OCI-LY3 (cell line): ENCODE measurements at regions not wholly inside any gene's neighbourhood (a gene's known extent, or its start where the extent isn't known, plus 50 kb on each side); places are given as distances from the start of the nearest gene placed in this dataset.

ENCODE experiments used
- H2AFZ ChIP-seq: fragments of 200-600, 300-600 bp; shearing (Covaris generic); 2 replicates; pipeline ENCODE4 v1.6.0; 2014; ENCODE audit warnings: antibody characterized with exemption, low read depth, low read length
- H3K27ac ChIP-seq: fragments of 200-600, 300-600 bp; sonication (generic); 2 replicates; pipeline ENCODE4 v1.5.1; 2014; ENCODE audit warnings: mild to moderate bottlenecking, low read length, moderate library complexity, mixed read lengths
- H3K27me3 ChIP-seq: fragments of 200-600, 300-600 bp; sonication (generic); 2 replicates; pipeline ENCODE4 v1.6.1; 2014; ENCODE audit warnings: low read depth, low read length, mixed read lengths
- H3K36me3 ChIP-seq: fragments of 200-600, 300-600 bp; sonication (generic); replicated peaks from 2 replicates; pipeline ENCODE3; 2014; ENCODE audit warnings: low read depth, low read length, mixed read lengths
- H3K4me1 ChIP-seq: fragments of 300-600, 200-600 bp; sonication (generic); 2 replicates; pipeline ENCODE4 v1.6.1; 2014; ENCODE audit warnings: low read length, mixed read lengths
- H3K4me2 ChIP-seq: fragments of 200-600, 300-600 bp; sonication (generic); 2 replicates; pipeline ENCODE4 v1.6.1; 2014; ENCODE audit warnings: low read length, mixed read lengths
- H3K4me3 ChIP-seq: fragments of 300-600, 200-600 bp; sonication (generic); 2 replicates; pipeline ENCODE4 v1.5.1; 2014; ENCODE audit warnings: antibody characterized with exemption, mild to moderate bottlenecking, low read length, moderate library complexity
- H3K79me2 ChIP-seq: fragments of 300-600, 200-600 bp; shearing (Covaris generic); 2 replicates; pipeline ENCODE4 v1.6.1; 2014; ENCODE audit warnings: mild to moderate bottlenecking, low read length, mixed read lengths
- H3K9ac ChIP-seq: fragments of 300-600, 200-600 bp; shearing (Covaris generic); 2 replicates; pipeline ENCODE4 v1.6.0; 2014; ENCODE audit warnings: mild to moderate bottlenecking, low read length, moderate library complexity
- H3K9me3 ChIP-seq: fragments of 200-600, 300-600 bp; shearing (Covaris generic); 2 replicates; pipeline ENCODE4 v1.6.1; 2014; ENCODE audit warnings: low read length, mixed read lengths; ENCODE audit not compliant: insufficient read depth
- H4K20me1 ChIP-seq: fragments of 200-600, 300-600 bp; sonication (generic); 2 replicates; pipeline ENCODE4 v1.6.1; 2016; ENCODE audit warnings: low read length, mixed read lengths; ENCODE audit not compliant: insufficient read depth
- CTCF ChIP-seq: fragments of 200-600, 300-600 bp; sonication (generic); IDR thresholded peaks from 2 replicates; pipeline ENCODE4 v1.5.1; 2014; ENCODE audit warnings: antibody characterized with exemption, low read length, low read depth
- EZH2phosphoT487 ChIP-seq: fragments of 200-600 bp; shearing (Covaris generic); IDR thresholded peaks from 2 replicates; pipeline ENCODE4 v1.6.1; 2018; ENCODE audit warnings: antibody characterized with exemption, mixed run types, low read depth

- Histone ChIP-seq H3K4me1 (no peaks in the 10 kb centered on the region), H3K79me2 (no peaks in the 10 kb centered on the region), H3K4me3 (no peak overlapping the region), H3K4me2 (no peak overlapping the region), H3K9me3 (no peaks in the 10 kb centered on the region), H3K9ac (no peak overlapping the region), H3K27me3 (no peaks in the 10 kb centered on the region), H3K27ac (no peak overlapping the region), H2AFZ (no peak overlapping the region), H4K20me1 (no peaks in the 10 kb centered on the region), H3K36me3 (no peaks in the 10 kb centered on the region)
- TF ChIP-seq CTCF (no peak), EZH2phosphoT487 (no peak)
Measured at GRCh38 chr2:11045294-11045693, 110.0 kb upstream of the SLC66A3 start.

DNA sequence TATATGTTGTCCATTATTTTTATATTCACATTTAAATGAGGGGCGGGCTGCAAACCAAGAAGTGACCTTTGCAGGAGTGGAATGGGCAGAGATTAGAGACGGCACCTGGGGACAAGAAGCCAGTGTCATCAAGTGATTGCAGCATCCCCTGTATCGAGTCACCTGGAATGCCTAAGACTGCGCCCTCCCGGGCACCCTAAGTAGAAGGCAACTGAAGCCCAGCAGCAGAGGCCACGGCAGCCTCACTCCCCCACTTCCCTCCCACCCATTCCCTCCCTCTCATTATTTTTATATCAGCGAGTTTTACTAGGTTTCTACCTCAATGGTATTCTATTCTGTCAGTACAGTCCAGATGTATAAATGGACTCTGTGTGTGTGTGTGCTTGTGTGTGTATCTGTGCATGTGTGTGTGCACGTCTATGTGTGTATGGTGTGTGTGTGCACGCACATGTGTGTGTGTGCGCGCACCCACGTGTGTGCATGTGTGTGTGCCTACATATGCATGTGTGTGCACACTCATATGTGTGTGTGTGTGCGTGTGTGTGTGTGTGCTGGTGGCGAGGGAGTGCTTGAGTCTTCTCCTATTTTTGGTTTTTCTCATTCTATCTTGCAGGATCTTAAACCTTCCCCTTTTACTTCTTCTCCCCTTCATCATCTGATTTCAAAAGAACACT lies 106.8 kb upstream of the SLC66A3 start:
- Histone ChIP-seq H3K4me1 (no peaks in the 10 kb centered on the region), H3K27ac (no peak overlapping the region), H2AFZ (no peak overlapping the region), H3K9me3 (no peaks in the 10 kb centered on the region), H3K9ac (no peak overlapping the region), H3K4me3 (no peak overlapping the region), H3K36me3 (no peaks in the 10 kb centered on the region), H3K79me2 (no peaks in the 10 kb centered on the region), H3K4me2 (no peak overlapping the region), H3K27me3 (no peaks in the 10 kb centered on the region), H4K20me1 (no peaks in the 10 kb centered on the region)
- TF ChIP-seq EZH2phosphoT487 (no peak), CTCF (no peak)

GRCh38 chr2:11050565-11050964 lies 104.7 kb upstream of the SLC66A3 start:
- no peaks in the 10 kb centered on the region for H4K20me1 ChIP-seq
- H3K27ac ChIP-seq: no peak overlapping the region
- H3K4me2 ChIP-seq: no peak overlapping the region
- no peaks in the 10 kb centered on the region for H3K9me3 ChIP-seq
- no peak overlapping the region for H3K4me3 ChIP-seq
- no peak overlapping the region for H3K9ac ChIP-seq
- H3K36me3 ChIP-seq: no peaks in the 10 kb centered on the region
- H2AFZ ChIP-seq: no peak overlapping the region
- no peaks in the 10 kb centered on the region for H3K4me1 ChIP-seq
- no peaks in the 10 kb centered on the region for H3K27me3 ChIP-seq
- TF ChIP-seq CTCF: no peak
- no peak for TF ChIP-seq EZH2phosphoT487
- H3K79me2 ChIP-seq: no peaks in the 10 kb centered on the region

- no peaks in the 10 kb centered on the region for H3K9me3 ChIP-seq
- H4K20me1 ChIP-seq: no peaks in the 10 kb centered on the region
- H3K79me2 ChIP-seq: no peaks in the 10 kb centered on the region
- no peak overlapping the region for H3K4me2 ChIP-seq
- H3K4me3 ChIP-seq: no peak overlapping the region
- no peaks in the 10 kb centered on the region for H3K36me3 ChIP-seq
- H3K27me3 ChIP-seq: no peaks in the 10 kb centered on the region
- H3K27ac ChIP-seq: no peak overlapping the region
- H2AFZ ChIP-seq: no peak overlapping the region
- no peak for TF ChIP-seq CTCF
- TF ChIP-seq EZH2phosphoT487: no peak
- H3K9ac ChIP-seq: no peak overlapping the region
- no peaks in the 10 kb centered on the region for H3K4me1 ChIP-seq
Measured at GRCh38 chr2:11051280-11051679, 104.0 kb upstream of the SLC66A3 start.
